IPS-NIHi7 (cell line): ENCODE measurements at regions not wholly inside any gene's neighbourhood (a gene's known extent, or its start where the extent isn't known, plus 50 kb on each side); places are given as distances from the start of the nearest gene placed in this dataset.
"Not testable (repeated sequence)": the region's sequence is repeated elsewhere in the genome, so short reads cannot be mapped to it uniquely, and the experiment has no call there.

Experiments used
- DNase-seq: peaks from one replicate; pipeline ENCODE4 v3.0.0; 2012; ENCODE audit warnings: mixed read lengths; ENCODE audit errors: extremely low spot score

GRCh38 chr3:103167850-103168249 lies 733.0 kb downstream of the ZPLD1 start:
- DNase-seq, result no peak

DNA sequence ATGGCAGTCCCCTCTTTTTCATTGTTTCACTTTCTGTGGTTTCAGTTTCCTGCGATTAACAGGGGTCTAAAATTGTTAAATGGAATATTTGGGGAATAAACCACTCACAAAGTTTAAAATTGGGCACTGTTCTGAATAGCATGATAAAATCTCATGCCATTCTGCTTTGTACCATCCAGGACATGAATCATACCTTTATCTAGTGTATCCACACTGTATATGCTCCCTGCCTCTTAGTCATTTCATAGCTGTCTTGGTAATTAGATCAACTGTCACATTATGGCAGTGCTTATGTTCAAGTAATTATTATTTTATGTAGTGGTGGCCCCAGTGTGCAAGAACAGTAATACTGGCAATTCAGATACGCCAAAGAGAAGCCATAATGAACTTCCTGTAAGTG lies 734.5 kb downstream of the ZPLD1 start:
- DNase-seq, result no peak

DNA sequence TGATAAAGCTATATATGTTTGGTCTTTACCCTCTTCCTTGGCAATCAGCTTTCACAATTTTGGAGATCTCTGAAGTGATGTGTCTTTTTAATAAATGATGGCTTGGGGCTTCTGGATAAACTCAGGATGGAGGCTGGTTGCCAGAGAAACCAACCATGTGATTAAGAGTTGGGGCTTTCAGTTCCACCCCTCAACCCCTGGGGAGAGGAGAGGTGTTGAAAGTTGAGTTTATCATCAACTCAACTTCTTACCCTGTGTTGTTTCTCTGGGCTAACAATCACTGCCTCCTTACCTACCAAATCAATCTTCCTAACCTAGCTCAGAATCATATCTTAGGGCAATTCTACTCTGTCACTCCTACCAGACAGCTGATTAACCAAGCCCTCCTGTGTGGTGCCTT lies 735.8 kb downstream of the ZPLD1 start:
- no peak for DNase-seq

DNA sequence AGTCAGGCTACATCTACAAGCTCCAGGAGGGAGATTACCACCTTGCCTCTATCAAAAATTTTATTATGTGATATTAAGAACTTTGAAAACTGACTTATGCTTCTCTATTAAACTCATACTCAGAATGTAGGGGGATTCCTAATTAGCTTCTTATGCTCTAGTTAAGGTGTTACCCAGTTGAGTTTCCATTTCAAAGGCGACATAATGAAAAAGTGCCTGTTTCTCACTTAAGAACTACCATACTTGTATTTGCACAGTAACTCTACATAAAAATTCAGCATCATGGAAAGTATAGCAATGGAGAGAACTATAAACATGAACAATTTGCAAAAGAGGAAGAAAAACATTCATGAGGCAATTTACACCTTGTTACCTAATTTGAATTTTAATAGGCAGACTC lies 739.1 kb downstream of the ZPLD1 start:
- no peak for DNase-seq

DNA sequence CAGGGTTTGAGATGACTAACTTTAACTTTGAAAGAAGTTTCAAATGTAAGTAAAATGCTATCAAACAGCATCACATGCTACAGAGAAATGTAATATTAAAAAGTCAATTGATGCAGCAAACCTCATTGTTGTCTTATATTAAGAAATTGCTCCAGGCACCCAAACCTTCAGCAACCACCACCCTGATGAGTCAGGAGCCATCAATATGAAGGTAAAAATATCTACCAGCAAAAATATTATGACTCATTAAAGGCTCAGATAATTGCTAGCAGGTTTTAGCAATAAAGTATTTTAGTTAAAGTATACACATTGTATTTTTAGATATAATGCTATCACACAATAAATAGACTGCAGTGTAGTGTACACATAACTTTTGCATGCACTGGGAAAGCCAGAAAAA lies 746.3 kb downstream of the ZPLD1 start:
- DNase-seq, result no peak

- no peak for DNase-seq
These were observed 750.0 kb downstream of the ZPLD1 start for GRCh38 chr3:103184772-103185171.

GRCh38 chr3:103189941-103190340 lies 755.1 kb downstream of the ZPLD1 start:
- no peak for DNase-seq

GRCh38 chr3:103195216-103195615 lies 760.4 kb downstream of the ZPLD1 start:
- DNase-seq, result peak; percentile 10

DNA sequence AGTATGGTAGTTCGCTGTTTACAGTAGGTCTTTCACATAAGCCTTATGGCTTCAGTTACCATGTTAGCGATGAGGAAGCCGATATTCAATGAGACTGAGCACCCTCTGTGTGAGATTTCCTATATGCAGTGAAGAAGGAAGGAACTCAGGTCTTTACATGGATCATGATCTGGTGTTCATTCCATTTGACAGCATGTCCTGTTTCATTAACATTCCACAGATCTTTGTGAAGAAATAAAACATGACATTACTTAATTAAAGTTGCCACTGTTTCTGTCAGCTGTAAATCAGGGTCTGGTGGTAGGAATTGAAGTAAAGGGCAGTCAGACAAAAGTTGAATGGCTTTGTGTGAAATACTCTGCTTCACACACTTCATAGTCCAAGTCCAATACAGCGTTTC lies 768.6 kb downstream of the ZPLD1 start:
- no peak for DNase-seq

GRCh38 chr3:103210583-103210982 lies 775.8 kb downstream of the ZPLD1 start:
- DNase-seq, result no peak

- no peak for DNase-seq
These were observed 783.3 kb downstream of the ZPLD1 start for GRCh38 chr3:103218146-103218545.

DNA sequence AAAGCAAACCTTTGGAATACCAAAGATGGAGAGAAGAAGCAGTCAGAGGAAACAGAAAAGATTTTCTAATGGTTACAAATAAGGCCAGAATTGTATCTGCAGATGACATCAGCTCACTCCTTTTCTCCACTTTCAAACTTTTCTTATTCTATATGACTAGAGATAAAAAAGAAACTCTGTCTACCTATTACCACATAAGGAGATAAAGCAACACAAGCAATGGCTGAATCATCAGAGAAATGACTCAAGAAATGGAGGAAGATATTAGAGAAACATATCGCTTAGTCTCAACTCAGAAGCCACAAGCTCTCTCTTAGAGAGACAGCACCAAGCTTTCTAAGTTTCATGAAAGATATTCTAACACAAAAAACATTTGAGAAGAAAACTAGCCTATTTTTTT lies 784.0 kb downstream of the ZPLD1 start:
- no peak for DNase-seq

DNA sequence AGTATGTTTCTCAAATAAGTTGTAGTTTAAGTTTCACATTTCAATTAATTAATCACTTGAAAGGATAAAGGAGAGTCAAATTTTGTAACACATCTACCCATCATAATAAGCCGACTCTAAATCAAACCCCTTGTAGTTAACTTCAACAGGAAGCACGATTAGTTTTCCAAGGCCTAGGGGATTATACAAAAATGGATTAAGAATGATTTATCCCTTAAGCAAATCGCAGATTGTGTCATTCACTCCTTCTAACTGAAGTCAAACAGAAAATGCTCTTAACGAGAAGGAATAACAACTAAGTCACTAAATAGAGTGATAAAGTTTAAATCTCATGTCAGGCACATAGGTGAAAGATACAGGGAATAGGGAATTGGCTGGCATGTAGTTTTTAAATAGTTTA lies 792.8 kb downstream of the ZPLD1 start:
- DNase-seq, result no peak

DNA sequence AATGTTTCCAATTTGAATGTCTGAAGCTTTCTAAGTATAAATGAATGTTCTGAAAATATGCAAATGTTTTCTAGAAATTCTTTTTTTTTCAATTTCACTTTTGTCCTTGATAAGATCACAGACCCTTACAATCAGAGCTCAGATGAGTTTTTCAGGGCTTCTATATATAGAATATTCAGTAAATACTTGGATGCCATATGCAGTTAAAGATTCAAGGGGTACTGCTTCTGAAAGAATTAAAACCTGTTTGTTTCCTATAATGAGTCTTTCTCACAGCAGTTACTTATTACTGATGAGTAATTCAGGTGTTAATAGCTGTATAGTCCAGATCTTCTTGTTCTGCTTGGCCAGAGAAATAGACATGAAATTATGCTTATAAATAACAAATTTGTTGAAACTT lies 812.6 kb downstream of the ZPLD1 start:
- DNase-seq, result no peak

- DNase-seq, result not testable (repeated sequence)
These were observed 820.0 kb downstream of the ZPLD1 start for GRCh38 chr3:103254827-103255226.

GRCh38 chr3:103269287-103269686 lies 834.5 kb downstream of the ZPLD1 start:
- DNase-seq, result no peak

- DNase-seq, result no peak
These were observed 836.8 kb downstream of the ZPLD1 start for GRCh38 chr3:103271575-103271974.

- no peak for DNase-seq
These were observed 861.3 kb downstream of the ZPLD1 start for GRCh38 chr3:103295974-103296570.

DNA sequence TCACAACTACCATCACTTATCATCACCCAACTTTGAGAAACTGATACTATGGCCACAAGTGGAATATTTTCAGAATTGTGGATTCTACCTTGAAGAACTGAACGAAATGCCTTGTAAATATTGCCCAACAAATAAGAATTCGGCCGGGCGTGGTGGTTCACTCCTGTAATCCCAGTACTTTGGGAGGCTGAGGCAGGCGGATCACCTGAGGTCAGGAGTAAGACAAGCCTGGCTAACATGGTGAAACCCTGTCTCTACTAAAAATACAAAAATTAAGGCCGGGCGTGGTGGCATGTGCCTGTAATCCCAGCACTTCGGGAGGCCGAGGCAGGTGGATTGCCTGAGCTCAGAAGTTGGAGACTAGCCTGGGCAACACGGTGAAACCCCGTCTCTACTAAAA lies 862.7 kb downstream of the ZPLD1 start:
- DNase-seq, result not testable (repeated sequence)

DNA sequence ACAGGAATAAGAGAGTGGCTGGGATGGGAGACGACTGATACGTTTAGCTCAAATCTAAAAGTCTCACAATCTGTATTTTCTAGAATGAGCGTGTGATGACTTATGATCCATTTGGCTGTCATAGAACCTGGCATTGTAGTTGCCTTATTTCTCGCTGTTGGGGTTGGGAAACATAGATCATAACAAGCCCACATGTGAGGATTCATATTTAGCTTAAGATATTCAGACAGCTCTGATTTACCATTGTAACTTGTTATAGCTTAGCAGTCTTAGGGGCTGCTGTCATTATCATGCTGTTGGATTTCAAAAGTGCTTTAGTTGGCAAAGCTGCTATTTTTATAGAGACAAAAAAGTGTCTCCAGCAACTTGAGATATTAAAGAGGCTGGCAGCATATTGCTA lies 871.3 kb downstream of the ZPLD1 start:
- DNase-seq, result no peak

DNA sequence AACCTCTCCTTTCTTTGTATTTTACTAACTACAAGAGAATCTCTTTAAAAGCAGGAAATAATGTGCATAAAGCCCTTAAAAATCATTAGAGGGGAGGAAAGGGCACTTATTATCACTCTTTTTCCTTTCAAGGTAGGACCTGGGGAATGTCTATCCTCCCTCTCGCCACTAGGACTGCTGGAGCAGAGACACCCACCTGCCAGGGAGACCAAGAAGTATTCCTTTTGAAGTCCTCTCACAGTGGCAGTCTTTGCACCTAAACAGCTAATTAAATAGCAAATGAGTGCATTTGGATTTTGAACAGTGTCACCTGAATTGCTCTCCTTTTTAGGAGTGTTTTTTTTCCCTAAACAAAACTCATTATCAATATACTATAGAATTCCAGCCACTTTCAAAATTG lies 874.1 kb downstream of the ZPLD1 start:
- peak; percentile 47 for DNase-seq

GRCh38 chr3:103319912-103320311 lies 885.1 kb downstream of the ZPLD1 start:
- no peak for DNase-seq

- no peak for DNase-seq
These were observed 902.5 kb downstream of the ZPLD1 start for GRCh38 chr3:103337179-103337845.

- no peak for DNase-seq
These were observed 906.3 kb downstream of the ZPLD1 start for GRCh38 chr3:103341078-103341606.
